Gastroesophageal sphincter (tissue), 3 donors: ENCODE measurements at regions not wholly inside any gene's neighbourhood (a gene's known extent, or its start where the extent isn't known, plus 50 kb on each side); places are given as distances from the start of the nearest gene placed in this dataset.

ENCODE experiments used
- CTCF ChIP-seq, 4 experiments: fragments of 200-600 bp in 2 of 4; fragments of 450-650 bp in 2 of 4; sonication (generic) in 1 of 4; IDR thresholded peaks; one replicate each; pipeline ENCODE4 v1.5.1; 2017 to 2019; ENCODE audit warnings: antibody characterized with exemption in 4 of 4, mild to moderate bottlenecking in 2 of 4, moderate library complexity in 2 of 4
- POLR2A ChIP-seq, 2 donors: fragments of 450-650 bp; IDR thresholded peaks; one replicate each; pipeline ENCODE4 v1.6.1; 2017; ENCODE audit warnings: antibody characterized with exemption in 2 of 2, mild to moderate bottlenecking in 2 of 2, moderate library complexity in 1 of 2
- POLR2AphosphoS5 ChIP-seq: sonication (generic); formaldehyde crosslinking; IDR thresholded peaks from one replicate; pipeline ENCODE4 v1.6.1; 2017; ENCODE audit warnings: antibody characterized with exemption

DNA sequence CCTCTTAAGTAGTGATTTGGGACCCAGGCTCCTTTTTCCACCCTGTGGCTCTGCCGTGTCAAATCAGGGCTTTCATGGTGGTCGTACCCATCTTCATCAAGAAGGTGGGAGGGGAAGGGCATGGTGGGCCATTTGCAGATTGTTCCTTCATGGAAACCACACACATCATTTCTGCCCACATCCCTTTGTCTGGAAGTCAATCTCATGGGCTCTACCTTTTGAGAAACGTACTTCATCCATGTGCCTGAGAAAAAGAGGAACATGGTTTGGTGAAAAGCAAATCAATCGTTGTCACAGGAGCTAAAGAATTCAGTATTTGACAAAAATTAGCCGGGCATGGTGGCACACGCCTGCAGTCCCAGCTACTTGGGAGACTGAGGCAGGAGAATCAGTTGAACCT, 233.4 kb downstream of the FOXO1 start:
- TF ChIP-seq POLR2A (IDR thresholded peaks at IDR 0.05) = no peak
- TF ChIP-seq CTCF (IDR thresholded peaks at IDR 0.05) = no peak
- no peak for TF ChIP-seq POLR2AphosphoS5
